Duodenal mucosa (tissue), 2 donors: ENCODE measurements at regions not wholly inside any gene's neighbourhood (a gene's known extent, or its start where the extent isn't known, plus 50 kb on each side); places are given as distances from the start of the nearest gene placed in this dataset.

Experiments used
- H3K27ac ChIP-seq: one replicate; pipeline ENCODE4 v1.7.0; 2013; ENCODE audit warnings: low read depth, low read length
- H3K27me3 ChIP-seq, 2 donors: one replicate each; pipeline ENCODE4 v1.7.0; 2013; ENCODE audit warnings: low read length in 2 of 2, control low read depth in 1 of 2; ENCODE audit not compliant: insufficient read depth in 2 of 2, control insufficient read depth in 1 of 2
- H3K36me3 ChIP-seq, 2 donors: one replicate each; pipeline ENCODE4 v1.7.0; 2013; ENCODE audit warnings: low read length in 2 of 2, control low read depth in 1 of 2; ENCODE audit not compliant: insufficient read depth in 2 of 2, control insufficient read depth in 1 of 2
- H3K4me1 ChIP-seq, 2 donors: one replicate each; pipeline ENCODE4 v1.7.0; 2013; ENCODE audit warnings: low read length in 2 of 2, control low read depth in 1 of 2; ENCODE audit not compliant: insufficient read depth in 2 of 2, control insufficient read depth in 1 of 2
- H3K4me3 ChIP-seq, 2 donors: one replicate each; pipeline ENCODE4 v1.7.0; 2013; ENCODE audit warnings: low read length in 2 of 2, low read depth in 1 of 2
- H3K9ac ChIP-seq, 2 donors: one replicate each; pipeline ENCODE4 v1.7.0; 2013; ENCODE audit warnings: low read length in 2 of 2, low read depth in 1 of 2
- H3K9me3 ChIP-seq, 2 donors: one replicate each; pipeline ENCODE4 v1.7.0; 2013; ENCODE audit warnings: low read length in 2 of 2, control low read depth in 1 of 2; ENCODE audit not compliant: control insufficient read depth in 1 of 2

DNA sequence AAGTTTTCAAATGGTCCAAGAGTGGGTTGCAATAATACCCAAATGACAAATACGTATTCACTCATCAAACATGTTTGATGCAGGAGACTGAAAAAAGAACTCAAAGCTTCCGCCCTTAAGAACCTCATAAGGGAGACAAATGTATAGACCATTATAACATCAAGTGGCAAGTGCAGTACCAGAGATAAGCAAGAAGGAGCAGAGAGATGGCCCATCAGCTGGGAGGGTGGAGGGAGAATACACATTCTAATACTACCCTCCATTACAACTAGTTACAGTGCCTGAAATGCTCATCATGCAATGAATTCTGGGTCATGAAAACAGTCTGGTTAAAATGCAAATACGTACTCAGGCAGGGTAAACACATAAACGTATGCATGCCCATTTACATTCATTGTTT, 304.0 kb downstream of the SHQ1 start:
- Histone ChIP-seq H3K4me3 (no peak overlapping the region), H3K27ac (no peak overlapping the region), H3K9ac (no peak overlapping the region), H3K4me1 (peaks cover 0 to 2% of the 10 kb centered on the region in 2 donors), H3K27me3 (no peaks in the 10 kb centered on the region), H3K36me3 (no peaks in the 10 kb centered on the region), H3K9me3 (no peaks in the 10 kb centered on the region)

DNA sequence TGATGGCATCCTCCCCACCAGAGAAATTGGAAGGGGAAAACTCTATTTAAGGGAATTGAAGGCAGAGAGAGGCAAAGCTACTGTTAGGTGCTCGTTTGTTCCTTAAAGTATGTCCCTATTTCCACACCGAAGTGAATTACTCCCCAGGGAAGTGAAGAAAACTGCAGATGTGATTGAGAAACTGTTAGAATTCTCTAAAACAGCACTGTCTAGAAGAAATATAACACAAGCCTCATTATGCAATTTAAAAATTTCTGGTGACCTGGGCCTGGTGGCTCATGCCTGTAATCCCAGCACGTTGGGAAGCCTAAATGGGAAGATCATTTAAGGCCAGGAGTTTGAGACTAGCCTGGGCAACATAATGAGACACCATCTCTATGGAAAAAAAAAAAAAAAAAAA, 305.0 kb downstream of the SHQ1 start:
- Histone ChIP-seq H3K27me3 (no peaks in the 10 kb centered on the region), H3K4me3 (no peak overlapping the region), H3K9me3 (no peaks in the 10 kb centered on the region), H3K36me3 (no peaks in the 10 kb centered on the region), H3K4me1 (no peaks in the 10 kb centered on the region), H3K27ac (no peak overlapping the region), H3K9ac (no peak overlapping the region)

DNA sequence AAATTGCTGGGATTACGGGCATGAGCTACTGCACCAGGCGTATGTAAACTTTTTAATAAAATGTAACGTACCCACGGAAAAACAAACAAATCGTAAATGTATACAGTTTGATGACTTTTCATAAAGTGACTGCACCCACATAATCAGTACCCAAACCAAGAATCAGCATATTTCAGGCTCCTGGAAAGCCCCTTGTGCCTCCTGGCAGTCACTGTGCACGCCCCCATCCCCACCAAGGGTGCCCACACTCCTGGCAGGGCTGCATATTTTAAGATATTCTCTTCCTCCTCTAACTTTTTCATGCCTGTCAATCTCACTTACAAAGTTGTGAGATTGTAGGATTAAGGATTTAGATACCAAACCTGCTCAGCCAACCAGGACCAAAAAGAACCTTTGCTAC, 305.5 kb downstream of the SHQ1 start:
- no peaks in the 10 kb centered on the region for H3K27me3 ChIP-seq

DNA sequence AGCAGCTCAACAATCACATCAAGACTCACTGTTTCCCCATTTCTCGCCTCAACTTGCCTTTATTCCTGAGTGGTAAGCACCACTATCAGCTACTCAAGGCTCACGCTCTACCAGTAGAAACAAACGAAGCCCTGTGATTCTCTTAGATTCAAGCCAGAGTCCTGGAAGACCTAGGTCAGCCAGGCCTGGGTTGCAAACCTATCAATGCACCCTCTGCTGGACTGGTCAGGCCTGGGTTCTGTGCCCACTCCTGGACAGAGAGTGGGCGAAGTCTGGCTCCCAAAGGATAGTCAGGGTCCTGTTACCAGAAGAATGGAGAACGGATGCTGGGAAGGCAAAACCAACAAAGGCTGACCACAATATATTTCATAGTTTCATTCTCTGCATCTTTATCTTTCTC, 308.4 kb downstream of the SHQ1 start:
- no peaks in the 10 kb centered on the region for H3K4me1 ChIP-seq
- no peak overlapping the region for H3K4me3 ChIP-seq
- H3K9ac ChIP-seq: no peak overlapping the region
- no peaks in the 10 kb centered on the region for H3K27me3 ChIP-seq
- no peak overlapping the region for H3K27ac ChIP-seq
- no peaks in the 10 kb centered on the region for H3K9me3 ChIP-seq
- H3K36me3 ChIP-seq: no peaks in the 10 kb centered on the region

More for the DNA sequence above, 305.5 kb downstream of the SHQ1 start:
- H3K36me3 ChIP-seq: no peaks in the 10 kb centered on the region
- H3K27ac ChIP-seq: no peak overlapping the region
- no peak overlapping the region for H3K9ac ChIP-seq
- no peaks in the 10 kb centered on the region for H3K4me1 ChIP-seq
- H3K9me3 ChIP-seq: no peaks in the 10 kb centered on the region
- H3K4me3 ChIP-seq: no peak overlapping the region

DNA sequence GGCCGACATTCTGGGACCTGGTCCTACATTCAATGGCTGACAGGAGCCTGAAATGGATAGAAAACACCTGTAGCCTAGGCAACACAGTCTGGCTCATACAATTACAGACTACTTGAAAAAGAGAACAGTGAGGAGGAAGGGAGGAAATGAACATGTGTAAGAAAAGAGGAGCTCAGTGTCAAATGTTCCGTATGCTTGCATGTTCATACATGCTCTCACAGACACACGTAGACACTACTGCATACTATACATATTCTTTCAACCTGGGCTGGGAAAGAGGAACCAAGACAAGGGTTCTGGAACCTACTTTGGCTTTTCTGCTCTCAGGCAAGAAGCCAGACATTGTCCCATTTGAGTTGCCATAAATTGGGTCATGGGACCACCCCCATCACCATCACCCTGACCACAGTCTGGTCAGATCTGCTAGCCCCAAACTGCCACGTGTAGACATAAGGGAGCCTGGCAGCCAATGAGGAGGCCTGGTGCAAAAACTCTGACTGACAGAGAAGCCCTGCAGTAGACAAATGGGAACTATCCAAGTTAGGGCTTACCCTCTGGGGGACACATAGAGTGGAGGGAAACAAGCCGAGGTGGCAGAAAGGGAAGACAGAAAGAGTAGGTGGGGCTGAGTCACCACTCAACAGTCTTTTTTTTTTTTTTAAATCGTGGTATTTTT, 310.0 kb downstream of the SHQ1 start:
- Histone ChIP-seq H3K4me1 (no peaks in the 10 kb centered on the region), H3K4me3 (no peak overlapping the region), H3K27me3 (no peaks in the 10 kb centered on the region), H3K9me3 (no peaks in the 10 kb centered on the region), H3K36me3 (no peaks in the 10 kb centered on the region), H3K9ac (no peak overlapping the region), H3K27ac (no peak overlapping the region)

DNA sequence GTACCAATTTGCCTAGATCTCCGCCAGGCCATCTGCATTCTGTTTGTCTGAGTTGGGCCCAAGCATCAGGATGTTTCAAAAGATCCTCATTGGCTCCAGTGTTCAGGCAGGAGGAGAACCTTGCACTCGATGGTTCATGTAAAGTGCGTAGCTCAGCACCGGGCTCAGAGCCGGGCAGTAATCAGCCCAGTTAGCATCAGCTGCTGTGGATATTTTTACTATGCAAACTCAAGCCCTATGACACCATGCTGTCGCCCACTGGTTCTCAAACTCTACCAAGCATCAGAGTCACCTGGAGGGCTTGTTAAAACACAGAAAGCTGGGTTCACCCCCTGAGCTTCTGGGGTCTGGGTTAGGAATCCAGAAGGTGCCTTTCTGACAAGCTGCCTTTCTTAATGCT, 310.8 kb downstream of the SHQ1 start:
- H3K27ac ChIP-seq: no peak overlapping the region
- no peak overlapping the region for H3K9ac ChIP-seq
- H3K4me3 ChIP-seq: no peak overlapping the region
- H3K9me3 ChIP-seq: no peaks in the 10 kb centered on the region
- no peaks in the 10 kb centered on the region for H3K36me3 ChIP-seq
- no peaks in the 10 kb centered on the region for H3K4me1 ChIP-seq
- no peaks in the 10 kb centered on the region for H3K27me3 ChIP-seq

DNA sequence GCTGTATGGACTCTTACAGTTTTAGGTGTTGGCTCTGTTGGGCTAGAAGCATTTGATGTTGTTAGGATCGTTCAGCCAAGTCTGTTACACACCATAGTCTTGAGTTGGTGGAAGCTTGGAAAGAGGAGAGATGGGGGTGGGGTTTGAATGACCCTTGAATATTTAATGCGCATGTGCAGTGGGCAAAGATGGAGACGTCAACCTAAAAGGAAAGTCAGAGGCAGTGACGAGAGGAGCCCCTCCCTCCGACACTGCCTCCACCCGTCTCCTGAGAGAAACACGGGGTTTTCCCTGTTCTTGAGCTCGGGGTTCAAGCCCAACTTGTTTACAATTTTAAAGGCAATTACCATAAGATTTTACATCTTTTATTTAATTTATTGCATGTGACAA, 311.4 kb downstream of the SHQ1 start:
- H3K9me3 ChIP-seq: no peaks in the 10 kb centered on the region
- no peak overlapping the region for H3K27ac ChIP-seq
- H3K4me3 ChIP-seq: no peak overlapping the region
- no peaks in the 10 kb centered on the region for H3K4me1 ChIP-seq
- H3K9ac ChIP-seq: no peak overlapping the region
- H3K27me3 ChIP-seq: no peaks in the 10 kb centered on the region
- no peaks in the 10 kb centered on the region for H3K36me3 ChIP-seq

DNA sequence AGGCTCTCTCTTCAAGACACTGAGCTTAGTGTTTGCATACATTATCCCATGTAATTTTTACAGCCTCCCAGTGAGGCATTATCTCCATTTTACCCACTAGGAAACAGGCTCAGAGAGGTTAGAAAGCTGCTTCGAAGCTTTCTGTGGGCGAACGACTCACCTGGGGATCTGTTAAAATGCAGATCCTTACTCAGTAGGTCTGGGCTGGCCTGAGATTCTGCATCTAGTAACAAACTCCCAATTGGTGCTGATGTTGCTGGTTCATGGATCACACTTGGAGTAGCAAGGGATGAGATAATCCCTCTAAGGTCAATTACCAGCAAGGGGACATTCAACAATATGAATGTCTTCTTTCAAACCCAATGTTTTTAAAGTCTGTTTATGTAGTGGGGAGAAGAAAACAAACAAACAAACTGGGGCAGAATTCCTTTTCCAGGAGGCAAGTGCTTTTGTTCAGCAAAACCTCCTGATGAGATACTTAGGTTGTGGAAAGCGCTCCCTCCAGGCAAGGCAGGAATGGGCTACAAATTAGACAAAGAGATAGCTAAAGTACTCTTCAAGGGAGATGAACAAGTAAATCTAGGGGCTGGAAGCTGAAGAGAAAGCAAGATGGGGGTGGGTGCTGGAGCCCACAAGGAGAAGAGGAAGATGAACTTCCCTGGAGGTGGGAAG, 311.9 kb downstream of the SHQ1 start:
- no peak overlapping the region for H3K27ac ChIP-seq
- no peak overlapping the region for H3K4me3 ChIP-seq
- H3K9me3 ChIP-seq: no peaks in the 10 kb centered on the region
- H3K9ac ChIP-seq: no peak overlapping the region
- H3K4me1 ChIP-seq: no peaks in the 10 kb centered on the region
- H3K36me3 ChIP-seq: no peaks in the 10 kb centered on the region
- H3K27me3 ChIP-seq: no peaks in the 10 kb centered on the region

DNA sequence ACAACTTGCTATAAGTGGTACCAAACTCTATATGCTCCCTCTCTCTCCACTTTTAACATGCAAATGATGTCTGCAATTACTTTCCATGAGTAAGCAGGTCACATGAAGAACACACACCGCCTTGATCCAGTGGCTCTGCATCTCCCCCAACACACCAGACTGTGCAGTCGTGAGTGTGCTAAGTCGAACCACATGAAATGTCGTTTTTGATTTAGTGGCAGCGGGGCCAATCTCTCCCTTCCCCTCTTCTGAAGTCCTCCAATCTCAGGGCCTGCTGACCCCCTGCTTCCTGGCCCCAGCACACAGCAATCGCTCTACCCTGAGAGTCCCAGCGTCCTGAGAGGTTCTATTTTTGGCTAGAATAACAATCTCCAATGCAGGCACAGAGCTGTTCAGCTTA, 312.5 kb downstream of the SHQ1 start:
- Histone ChIP-seq H3K27me3 (no peaks in the 10 kb centered on the region), H3K4me1 (no peaks in the 10 kb centered on the region), H3K9ac (no peak overlapping the region)

DNA sequence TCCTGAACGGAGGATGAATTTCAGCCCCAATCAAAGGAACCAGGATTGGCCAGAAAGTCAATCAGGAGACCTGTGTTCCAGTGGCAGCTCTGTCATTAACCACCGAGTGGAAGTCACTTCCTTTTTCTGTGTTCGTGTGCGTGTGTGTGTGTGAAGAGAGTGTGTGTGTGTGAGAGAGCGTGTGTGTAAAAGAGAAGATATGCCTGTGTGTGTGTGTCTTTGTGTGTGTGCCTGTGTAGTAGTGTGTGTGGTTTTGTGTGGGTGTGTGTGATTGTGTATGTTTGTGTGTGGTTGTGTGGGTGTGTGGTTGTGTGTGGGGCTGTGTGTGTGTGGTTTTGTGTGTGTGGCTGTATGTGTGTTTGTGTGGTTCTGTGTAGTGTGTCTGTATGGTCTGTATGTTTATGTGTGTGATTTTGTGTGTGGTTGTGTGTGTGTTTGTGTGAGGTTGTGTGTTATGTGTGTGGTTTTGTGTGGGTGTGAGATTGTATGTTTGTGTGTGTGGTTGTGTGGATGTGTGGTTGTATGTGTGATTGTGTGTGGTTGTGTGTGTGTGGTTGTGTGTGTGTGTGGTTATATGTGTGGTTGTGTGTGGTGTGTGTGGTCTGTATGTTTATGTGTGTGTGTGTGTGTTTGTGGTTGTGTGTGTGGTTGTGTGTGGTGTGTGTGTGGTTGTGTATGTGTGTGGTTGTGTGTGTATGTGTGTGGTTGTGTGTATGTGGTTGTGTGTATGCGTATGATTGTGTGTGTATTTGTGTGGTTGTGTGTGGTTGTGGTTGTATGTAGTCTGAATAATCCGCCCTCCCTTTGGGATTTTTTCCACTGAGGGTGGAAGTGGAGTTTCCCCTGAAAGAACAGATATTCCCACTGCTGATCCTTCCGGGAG, 314.4 kb downstream of the SHQ1 start:
- Histone ChIP-seq H3K27ac (no peak overlapping the region), H3K4me3 (no peak overlapping the region), H3K4me1 (no peaks in the 10 kb centered on the region), H3K27me3 (no peaks in the 10 kb centered on the region), H3K9ac (no peak overlapping the region), H3K9me3 (no peaks in the 10 kb centered on the region), H3K36me3 (no peaks in the 10 kb centered on the region)

More for the DNA sequence above, 312.5 kb downstream of the SHQ1 start:
- Histone ChIP-seq H3K9me3 (no peaks in the 10 kb centered on the region), H3K27ac (no peak overlapping the region), H3K36me3 (no peaks in the 10 kb centered on the region), H3K4me3 (no peak overlapping the region)
